ENCODE measurements at regions not wholly inside any gene's neighbourhood (a gene's known extent, or its start where the extent isn't known, plus 50 kb on each side); places are given as distances from the start of the nearest gene placed in this dataset.
"Not testable (repeated sequence)": the region's sequence is repeated elsewhere in the genome, so short reads cannot be mapped to it uniquely, and the experiment has no call there.

DNA sequence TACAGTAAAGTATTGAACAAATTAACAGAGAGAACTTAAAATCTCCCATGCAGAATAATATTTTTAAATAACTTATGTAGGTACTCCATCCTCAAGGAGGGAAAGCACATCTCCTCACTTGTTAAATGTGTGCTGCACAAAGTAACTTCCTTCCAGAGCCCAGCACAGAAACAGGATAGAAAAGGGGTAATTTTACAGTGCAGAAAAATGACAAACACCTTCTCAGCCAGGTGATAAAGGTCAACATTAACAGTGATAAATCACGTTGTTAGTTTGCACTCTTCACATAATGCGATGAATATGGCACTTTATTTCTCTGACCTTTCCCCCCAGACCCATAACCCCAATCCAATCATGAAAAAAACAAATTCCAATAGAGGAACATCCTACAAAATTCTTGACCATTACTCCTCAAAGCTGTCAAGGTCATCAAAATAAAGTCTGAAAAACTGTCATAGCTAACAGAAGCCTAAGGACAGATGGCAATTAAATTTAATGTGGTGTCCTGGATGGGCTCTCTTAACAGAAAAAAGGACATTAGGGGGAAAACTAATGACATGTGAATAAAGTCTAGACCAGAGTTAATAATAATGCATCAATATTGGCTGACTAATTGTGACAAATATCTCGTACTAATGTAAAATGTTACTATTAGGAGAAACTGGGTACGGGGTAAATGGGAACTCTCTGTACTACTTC, 547.4 kb upstream of the AGA start:
- H2AFZ ChIP-seq (ENCODE audit: low read depth, low read length) = no peak overlapping the region
- no peaks in the 10 kb centered on the region for H3K36me3 ChIP-seq (ENCODE audit: insufficient read depth, low read length)
- no peaks in the 10 kb centered on the region for H3K9me3 ChIP-seq (ENCODE audit: low read length)
- no peaks in the 10 kb centered on the region for H3K27me3 ChIP-seq (ENCODE audit: insufficient read depth, low read length)
- no peak overlapping the region for H3K4me3 ChIP-seq (ENCODE audit: low read length)
- H3K4me1 ChIP-seq (ENCODE audit: insufficient read depth, low read length) = no peaks in the 10 kb centered on the region

DNA sequence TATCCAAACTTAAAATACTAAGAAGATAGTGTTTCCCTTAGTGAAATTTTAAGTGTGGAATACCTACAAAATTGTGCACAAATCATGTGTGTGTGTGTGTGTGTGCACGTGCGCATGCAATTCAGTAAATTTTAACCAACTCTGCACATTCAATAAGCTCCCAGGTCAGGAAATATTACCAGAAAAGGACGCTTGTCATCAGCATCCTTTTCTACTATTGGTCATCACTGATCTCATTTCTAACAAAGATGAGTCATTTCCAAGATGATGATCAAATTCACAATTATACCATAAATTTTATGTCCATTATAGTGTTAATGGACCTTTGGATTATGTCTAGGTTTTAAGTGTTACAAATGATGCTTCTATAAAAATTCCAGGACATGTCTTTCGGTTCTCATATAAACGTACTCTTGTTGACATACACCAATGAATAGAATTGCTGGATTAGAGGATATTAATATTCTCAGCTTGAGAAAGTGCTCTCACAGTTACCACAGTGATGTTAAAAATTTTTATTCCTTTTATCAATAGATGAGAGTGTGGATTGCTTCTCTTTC, 560.9 kb upstream of the AGA start:
- H3K36me3 ChIP-seq (ENCODE audit: insufficient read depth, low read length) = no peaks in the 10 kb centered on the region

DNA sequence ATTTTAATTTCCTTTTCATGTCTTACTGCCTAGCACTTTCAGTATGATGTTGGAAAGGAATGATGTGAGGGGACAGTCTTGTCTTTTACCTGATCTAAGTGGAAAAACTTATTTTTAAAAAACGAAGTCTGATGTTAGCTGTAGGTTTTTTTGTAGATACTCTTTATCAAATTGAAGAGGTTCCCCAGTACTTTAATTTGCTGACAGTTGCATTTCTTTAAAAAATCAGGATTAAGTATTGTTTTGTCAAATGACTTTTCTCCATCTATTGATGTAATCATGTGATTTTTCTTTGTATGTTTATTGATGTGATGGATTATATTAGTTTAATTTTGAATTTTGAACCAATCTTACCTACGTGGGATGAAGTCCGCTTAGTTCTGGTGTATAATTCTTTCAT, 568.4 kb upstream of the AGA start:
- no peaks in the 10 kb centered on the region for H3K27me3 ChIP-seq (ENCODE audit: insufficient read depth, low read length)
- H3K9me3 ChIP-seq (ENCODE audit: low read length) = no peaks in the 10 kb centered on the region
- no peaks in the 10 kb centered on the region for H3K36me3 ChIP-seq (ENCODE audit: insufficient read depth, low read length)
- no peak overlapping the region for H2AFZ ChIP-seq (ENCODE audit: low read depth, low read length)
- no peaks in the 10 kb centered on the region for H3K4me1 ChIP-seq (ENCODE audit: insufficient read depth, low read length)
- H3K4me3 ChIP-seq (ENCODE audit: low read length) = no peak overlapping the region

More for the DNA sequence above, 560.9 kb upstream of the AGA start:
- Histone ChIP-seq H3K4me1 (ENCODE audit: insufficient read depth, low read length) (no peaks in the 10 kb centered on the region), H2AFZ (ENCODE audit: low read depth, low read length) (no peak overlapping the region), H3K9me3 (ENCODE audit: low read length) (no peaks in the 10 kb centered on the region), H3K27me3 (ENCODE audit: insufficient read depth, low read length) (no peaks in the 10 kb centered on the region), H3K4me3 (ENCODE audit: low read length) (no peak overlapping the region)

DNA sequence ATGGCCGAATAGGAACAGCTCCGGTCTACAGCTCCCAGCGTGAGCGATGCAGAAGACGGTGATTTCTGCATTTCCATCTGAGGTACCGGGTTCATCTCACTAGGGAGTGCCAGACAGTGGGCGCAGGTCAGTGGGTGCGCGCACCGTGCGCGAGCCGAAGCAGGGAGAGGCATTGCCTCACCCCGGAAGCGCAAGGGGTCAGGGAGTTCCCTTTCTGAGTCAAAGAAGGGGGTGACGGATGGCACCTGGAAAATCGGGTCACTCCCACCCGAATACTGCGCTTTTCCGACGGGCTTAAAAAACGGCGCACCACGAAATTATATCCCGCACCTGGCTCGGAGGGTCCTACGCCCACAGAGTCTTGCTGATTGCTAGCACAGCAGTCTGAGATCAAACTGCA, 572.8 kb upstream of the AGA start:
- not testable (repeated sequence) for H3K27me3 ChIP-seq (ENCODE audit: insufficient read depth, low read length); H3K36me3 ChIP-seq (ENCODE audit: insufficient read depth, low read length); H3K4me3 ChIP-seq (ENCODE audit: low read length)

DNA sequence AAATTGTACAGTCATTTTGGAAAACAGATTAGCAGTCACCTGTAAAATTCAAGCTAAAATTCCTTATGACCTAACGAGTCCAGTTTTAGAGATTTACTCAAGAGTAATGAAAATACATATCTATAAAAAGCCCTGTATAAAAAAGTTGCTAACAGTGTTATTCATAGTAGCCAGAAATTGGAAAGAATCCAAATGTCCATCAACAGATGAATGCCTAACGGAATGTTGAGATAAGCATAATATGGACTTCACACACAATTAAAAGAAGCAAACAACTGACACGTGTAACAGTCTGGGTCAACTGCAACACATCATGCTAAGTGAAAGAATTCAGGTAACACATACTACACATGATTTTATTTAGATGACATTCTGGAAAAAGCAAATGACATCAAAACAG, 584.8 kb upstream of the AGA start:
- no peaks in the 10 kb centered on the region for H3K27me3 ChIP-seq (ENCODE audit: insufficient read depth, low read length)
- no peak overlapping the region for H2AFZ ChIP-seq (ENCODE audit: low read depth, low read length)
- no peak overlapping the region for H3K4me3 ChIP-seq (ENCODE audit: low read length)
- H3K9me3 ChIP-seq (ENCODE audit: low read length) = no peaks in the 10 kb centered on the region
- H3K4me1 ChIP-seq (ENCODE audit: insufficient read depth, low read length) = no peaks in the 10 kb centered on the region
- no peaks in the 10 kb centered on the region for H3K36me3 ChIP-seq (ENCODE audit: insufficient read depth, low read length)

More for the DNA sequence above, 572.8 kb upstream of the AGA start:
- not testable (repeated sequence) for H3K9me3 ChIP-seq (ENCODE audit: low read length); H3K4me1 ChIP-seq (ENCODE audit: insufficient read depth, low read length); H2AFZ ChIP-seq (ENCODE audit: low read depth, low read length)

DNA sequence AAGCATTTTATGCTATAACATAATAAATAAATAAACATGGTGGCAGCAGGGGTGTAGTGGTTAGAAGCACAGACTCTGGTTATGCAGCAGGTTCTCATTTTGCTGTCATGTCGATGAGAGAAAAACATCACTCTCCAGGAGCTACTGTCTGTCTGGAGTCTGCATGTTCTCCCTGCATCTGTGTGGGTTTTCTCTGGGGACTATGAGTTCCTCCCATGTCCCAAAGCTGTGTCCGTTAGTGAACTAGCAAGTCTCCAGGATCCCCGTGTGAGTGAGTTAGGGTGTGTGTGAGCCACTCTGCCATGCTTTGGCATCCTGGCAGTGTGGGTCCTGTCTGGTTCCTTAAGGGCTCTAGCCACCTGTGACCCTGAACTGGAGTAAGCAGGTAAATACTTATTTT, 585.6 kb upstream of the AGA start:
- H3K4me1 ChIP-seq (ENCODE audit: insufficient read depth, low read length) = no peaks in the 10 kb centered on the region
- H2AFZ ChIP-seq (ENCODE audit: low read depth, low read length) = no peak overlapping the region
- H3K36me3 ChIP-seq (ENCODE audit: insufficient read depth, low read length) = no peaks in the 10 kb centered on the region
- no peaks in the 10 kb centered on the region for H3K9me3 ChIP-seq (ENCODE audit: low read length)
- H3K27me3 ChIP-seq (ENCODE audit: insufficient read depth, low read length) = no peaks in the 10 kb centered on the region
- no peak overlapping the region for H3K4me3 ChIP-seq (ENCODE audit: low read length)

DNA sequence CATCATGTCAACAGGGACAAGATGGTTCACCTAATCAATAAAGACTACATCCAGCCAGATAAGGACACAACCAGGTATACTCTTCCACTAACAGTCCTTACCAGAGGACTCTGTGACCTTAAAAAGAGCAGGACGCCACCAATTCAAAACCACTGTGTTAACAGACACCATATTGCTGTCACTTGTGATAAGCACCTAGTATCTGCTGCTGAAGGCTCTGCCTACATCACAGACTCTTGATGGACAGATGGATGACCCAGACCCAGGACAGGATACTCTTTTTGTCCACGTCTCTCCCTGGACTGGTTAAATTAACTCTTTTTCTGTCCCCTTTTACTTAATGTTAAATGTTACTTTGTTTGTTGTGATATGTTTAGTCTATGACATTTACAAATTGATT, 586.2 kb upstream of the AGA start:
- Histone ChIP-seq H3K4me1 (ENCODE audit: insufficient read depth, low read length) (no peaks in the 10 kb centered on the region), H3K27me3 (ENCODE audit: insufficient read depth, low read length) (no peaks in the 10 kb centered on the region), H3K36me3 (ENCODE audit: insufficient read depth, low read length) (no peaks in the 10 kb centered on the region), H3K4me3 (ENCODE audit: low read length) (no peak overlapping the region), H3K9me3 (ENCODE audit: low read length) (no peaks in the 10 kb centered on the region), H2AFZ (ENCODE audit: low read depth, low read length) (no peak overlapping the region)

DNA sequence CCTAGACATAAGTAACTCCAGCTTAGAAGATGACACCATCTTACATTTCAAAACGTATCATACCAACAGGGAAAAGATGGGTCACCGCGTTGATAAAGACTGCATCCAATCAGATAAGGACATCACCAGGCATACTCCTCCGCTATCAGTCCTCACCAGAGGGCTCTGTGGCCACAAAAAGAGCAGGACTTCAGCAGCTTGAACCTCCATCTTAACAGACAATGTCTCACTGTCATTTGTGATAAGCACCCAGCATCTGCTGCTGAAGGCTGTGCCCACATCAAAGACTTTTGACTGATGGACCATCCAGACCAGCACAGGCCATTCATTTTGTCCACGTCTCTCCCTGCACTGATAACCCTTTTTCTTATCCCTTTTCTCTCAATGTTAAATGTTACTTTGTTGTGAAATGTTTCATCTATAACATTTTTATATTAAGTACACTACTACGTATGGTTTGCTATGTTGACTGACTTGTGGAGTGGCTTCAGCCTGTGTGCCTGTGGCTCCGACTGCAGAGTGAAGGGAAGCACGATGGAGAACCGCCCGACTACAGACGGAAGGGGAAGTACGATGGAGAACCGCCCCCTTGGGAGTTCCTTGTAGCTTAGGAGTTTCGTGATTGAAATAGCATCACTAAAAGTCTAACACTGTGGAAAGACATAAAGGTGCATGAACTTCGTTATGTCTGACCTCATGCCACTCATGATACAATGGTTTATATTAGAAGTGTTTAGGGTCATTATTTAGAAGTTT, 595.4 kb upstream of the AGA start:
- Histone ChIP-seq H3K4me3 (ENCODE audit: low read length) (no peak overlapping the region), H2AFZ (ENCODE audit: low read depth, low read length) (no peak overlapping the region), H3K9me3 (ENCODE audit: low read length) (no peaks in the 10 kb centered on the region), H3K4me1 (ENCODE audit: insufficient read depth, low read length) (no peaks in the 10 kb centered on the region), H3K36me3 (ENCODE audit: insufficient read depth, low read length) (no peaks in the 10 kb centered on the region), H3K27me3 (ENCODE audit: insufficient read depth, low read length) (no peaks in the 10 kb centered on the region)

DNA sequence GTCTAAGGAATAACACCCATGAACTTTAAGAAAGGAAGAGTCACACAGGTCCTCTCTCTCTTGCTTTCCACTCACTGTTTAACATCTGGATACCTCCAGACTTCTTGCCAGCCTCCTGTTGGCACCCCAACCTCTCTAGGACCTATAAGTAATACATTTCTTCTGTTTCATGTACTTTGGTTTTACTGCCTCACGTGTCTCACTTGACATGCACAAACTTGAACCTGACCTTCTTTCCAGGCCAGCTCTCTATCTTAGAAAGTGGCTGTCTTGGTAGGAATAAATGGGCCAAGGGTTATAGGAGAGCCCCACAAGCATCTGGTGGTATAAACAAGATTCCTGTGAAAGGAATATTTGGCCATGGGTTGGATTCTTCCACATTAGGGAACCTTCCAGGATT, 614.8 kb upstream of the AGA start:
- Histone ChIP-seq H3K36me3 (ENCODE audit: insufficient read depth, low read length) (no peaks in the 10 kb centered on the region), H3K27me3 (ENCODE audit: insufficient read depth, low read length) (no peaks in the 10 kb centered on the region), H3K4me1 (ENCODE audit: insufficient read depth, low read length) (no peaks in the 10 kb centered on the region), H2AFZ (ENCODE audit: low read depth, low read length) (no peak overlapping the region), H3K9me3 (ENCODE audit: low read length) (no peaks in the 10 kb centered on the region), H3K4me3 (ENCODE audit: low read length) (no peak overlapping the region)

DNA sequence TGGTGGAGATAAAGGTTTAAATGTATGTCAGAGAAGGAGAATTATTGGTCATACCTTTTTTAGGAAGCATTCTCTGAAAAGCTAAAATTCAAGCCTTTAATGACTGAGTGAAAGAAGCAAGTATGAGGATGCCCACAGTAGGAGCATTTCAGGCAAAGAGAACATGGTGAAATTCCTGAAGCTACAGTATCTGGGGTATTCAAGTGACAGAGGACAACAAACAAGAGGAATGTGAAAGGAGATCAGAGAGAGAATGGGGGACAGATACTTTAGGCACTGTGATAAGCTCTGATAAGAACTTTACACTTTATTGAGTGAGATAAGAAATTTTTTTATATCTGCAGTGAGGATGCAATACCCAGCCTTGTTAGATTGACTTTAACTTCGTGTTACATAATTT, 621.3 kb upstream of the AGA start:
- H3K36me3 ChIP-seq (ENCODE audit: insufficient read depth, low read length) = no peaks in the 10 kb centered on the region
- no peaks in the 10 kb centered on the region for H3K9me3 ChIP-seq (ENCODE audit: low read length)
- H3K4me1 ChIP-seq (ENCODE audit: insufficient read depth, low read length) = no peaks in the 10 kb centered on the region
- no peaks in the 10 kb centered on the region for H3K27me3 ChIP-seq (ENCODE audit: insufficient read depth, low read length)
- no peak overlapping the region for H3K4me3 ChIP-seq (ENCODE audit: low read length)
- no peak overlapping the region for H2AFZ ChIP-seq (ENCODE audit: low read depth, low read length)

DNA sequence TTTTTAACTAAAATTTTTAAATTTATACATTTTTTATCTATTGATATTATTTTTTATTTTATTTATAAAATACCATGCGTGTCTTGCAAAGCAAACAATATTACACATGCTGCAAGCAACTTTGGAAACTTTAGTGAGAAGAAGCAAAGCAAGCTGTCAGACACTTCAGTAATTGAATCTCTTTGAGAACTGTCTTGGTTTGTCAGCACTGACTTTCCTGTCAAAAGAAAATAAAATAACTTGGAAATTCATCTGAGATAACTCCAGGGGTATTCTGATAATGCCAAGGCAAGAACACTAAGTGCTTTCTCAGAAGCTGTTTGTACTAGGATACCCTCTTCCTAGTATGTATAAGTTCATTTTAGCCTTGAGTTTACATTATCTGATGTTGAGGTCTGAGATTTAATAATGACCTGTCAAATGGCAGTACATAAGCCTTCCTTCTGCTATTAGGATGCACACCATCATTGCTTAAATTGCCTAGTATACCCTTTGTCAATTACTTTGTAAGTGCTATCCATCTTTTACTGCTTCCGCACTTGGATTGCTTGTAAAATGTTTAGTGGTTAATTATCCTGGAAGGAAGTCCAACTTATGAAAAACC, 624.2 kb upstream of the AGA start:
- no peak overlapping the region for H2AFZ ChIP-seq (ENCODE audit: low read depth, low read length)
- H3K9me3 ChIP-seq (ENCODE audit: low read length) = no peaks in the 10 kb centered on the region
- H3K36me3 ChIP-seq (ENCODE audit: insufficient read depth, low read length) = no peaks in the 10 kb centered on the region
- H3K4me1 ChIP-seq (ENCODE audit: insufficient read depth, low read length) = no peaks in the 10 kb centered on the region
- H3K27me3 ChIP-seq (ENCODE audit: insufficient read depth, low read length) = no peaks in the 10 kb centered on the region
- H3K4me3 ChIP-seq (ENCODE audit: low read length) = no peak overlapping the region

DNA sequence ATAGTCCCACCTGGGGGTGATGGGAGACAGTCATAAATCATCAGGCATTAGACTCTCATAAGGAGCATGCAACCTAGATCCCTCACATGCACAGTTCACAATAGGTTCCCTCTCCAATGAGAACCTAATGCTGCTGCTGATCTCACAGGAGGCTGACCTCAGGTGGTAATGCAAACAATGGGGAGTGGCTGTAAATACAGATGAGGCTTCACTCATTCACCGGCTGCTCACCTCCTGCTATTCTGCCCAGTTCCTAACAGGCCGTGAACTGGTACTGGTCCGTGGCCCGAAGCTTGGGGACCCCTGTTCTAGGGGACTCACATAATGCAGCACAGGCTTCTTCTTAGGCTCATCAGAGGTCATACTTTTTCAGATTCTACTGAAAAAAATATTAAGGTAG, 625.9 kb upstream of the AGA start:
- H2AFZ ChIP-seq (ENCODE audit: low read depth, low read length) = no peak overlapping the region
- H3K4me3 ChIP-seq (ENCODE audit: low read length) = no peak overlapping the region
- H3K27me3 ChIP-seq (ENCODE audit: insufficient read depth, low read length) = no peaks in the 10 kb centered on the region
- no peaks in the 10 kb centered on the region for H3K9me3 ChIP-seq (ENCODE audit: low read length)
- no peaks in the 10 kb centered on the region for H3K4me1 ChIP-seq (ENCODE audit: insufficient read depth, low read length)
- H3K36me3 ChIP-seq (ENCODE audit: insufficient read depth, low read length) = no peaks in the 10 kb centered on the region

DNA sequence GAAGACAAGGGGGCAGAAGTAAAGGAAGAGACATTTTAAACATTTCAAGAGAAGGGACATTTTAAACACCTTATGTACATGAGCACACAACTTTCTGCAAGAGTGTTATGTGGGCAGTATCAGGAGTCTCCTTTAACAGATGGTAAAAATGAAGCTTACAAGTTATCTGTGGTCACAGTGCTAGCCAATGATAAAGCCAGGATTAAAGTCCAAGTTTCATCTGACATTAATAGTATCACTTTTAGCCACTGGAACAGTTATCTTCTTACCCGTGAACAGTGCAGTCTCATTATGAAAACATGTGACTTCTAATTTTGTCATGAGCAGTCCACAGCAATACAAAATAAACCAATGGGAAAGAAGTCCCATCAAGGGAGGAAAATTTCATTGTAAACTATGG, 627.9 kb upstream of the AGA start:
- no peaks in the 10 kb centered on the region for H3K27me3 ChIP-seq (ENCODE audit: insufficient read depth, low read length)
- no peak overlapping the region for H2AFZ ChIP-seq (ENCODE audit: low read depth, low read length)
- H3K36me3 ChIP-seq (ENCODE audit: insufficient read depth, low read length) = no peaks in the 10 kb centered on the region
- H3K4me3 ChIP-seq (ENCODE audit: low read length) = no peak overlapping the region
- H3K4me1 ChIP-seq (ENCODE audit: insufficient read depth, low read length) = no peaks in the 10 kb centered on the region
- no peaks in the 10 kb centered on the region for H3K9me3 ChIP-seq (ENCODE audit: low read length)

Data from neuron (in vitro differentiated cells).